Neural crest cell (in vitro differentiated cells): ENCODE measurements at regions not wholly inside any gene's neighbourhood (a gene's known extent, or its start where the extent isn't known, plus 50 kb on each side); places are given as distances from the start of the nearest gene placed in this dataset.

ENCODE experiments used
- DNase-seq: peaks from one replicate; pipeline ENCODE4 v3.0.0; 2021; ENCODE audit warnings: low read depth, mixed read lengths, low spot score
- H3K27ac Mint-ChIP-seq: one replicate; pipeline ENCODE4 v1.8.0; 2021; ENCODE audit warnings: mild to moderate bottlenecking, mixed read lengths; ENCODE audit not compliant: unreplicated experiment
- H3K27me3 Mint-ChIP-seq: 2 replicates; pipeline ENCODE4 v1.8.0; 2021; ENCODE audit warnings: low read depth, mild to moderate bottlenecking, mixed read lengths
- H3K36me3 Mint-ChIP-seq: 2 replicates; pipeline ENCODE4 v1.8.0; 2021; ENCODE audit warnings: low read depth, mild to moderate bottlenecking, mixed read lengths
- H3K4me1 Mint-ChIP-seq: 2 replicates; pipeline ENCODE4 v1.8.0; 2021; ENCODE audit warnings: mixed read lengths
- H3K4me3 Mint-ChIP-seq: one replicate; pipeline ENCODE4 v1.8.0; 2021; ENCODE audit warnings: mild to moderate bottlenecking, mixed read lengths
- H3K9me3 Mint-ChIP-seq: 2 replicates; pipeline ENCODE4 v1.8.0; 2021; ENCODE audit warnings: mixed read lengths
- CTCF ChIP-seq: fragments of 200-600 bp; sonication (generic); conservative IDR thresholded peaks from 2 replicates; pipeline ENCODE4 v1.5.0; 2021; ENCODE audit warnings: antibody characterized with exemption, mild to moderate bottlenecking

GRCh38 chr7:136359333-136359903 is 382.3 kb upstream of the MTPN start:
- no peak for DNase-seq
- no peaks in the 10 kb centered on the region for H3K27me3 Mint-ChIP-seq

GRCh38 chr7:136353287-136353686 is 376.1 kb upstream of the MTPN start:
- H3K4me3 Mint-ChIP-seq = no peak overlapping the region

More at GRCh38 chr7:136359333-136359903, 382.3 kb upstream of the MTPN start:
- Mint-ChIP-seq H3K36me3 (peaks cover 4% of the 10 kb centered on the region), H3K4me1 (no peaks in the 10 kb centered on the region), H3K27ac (no peak overlapping the region), H3K4me3 (no peak overlapping the region), H3K9me3 (peaks cover 7% of the 10 kb centered on the region)
- TF ChIP-seq CTCF = no peak

DNA sequence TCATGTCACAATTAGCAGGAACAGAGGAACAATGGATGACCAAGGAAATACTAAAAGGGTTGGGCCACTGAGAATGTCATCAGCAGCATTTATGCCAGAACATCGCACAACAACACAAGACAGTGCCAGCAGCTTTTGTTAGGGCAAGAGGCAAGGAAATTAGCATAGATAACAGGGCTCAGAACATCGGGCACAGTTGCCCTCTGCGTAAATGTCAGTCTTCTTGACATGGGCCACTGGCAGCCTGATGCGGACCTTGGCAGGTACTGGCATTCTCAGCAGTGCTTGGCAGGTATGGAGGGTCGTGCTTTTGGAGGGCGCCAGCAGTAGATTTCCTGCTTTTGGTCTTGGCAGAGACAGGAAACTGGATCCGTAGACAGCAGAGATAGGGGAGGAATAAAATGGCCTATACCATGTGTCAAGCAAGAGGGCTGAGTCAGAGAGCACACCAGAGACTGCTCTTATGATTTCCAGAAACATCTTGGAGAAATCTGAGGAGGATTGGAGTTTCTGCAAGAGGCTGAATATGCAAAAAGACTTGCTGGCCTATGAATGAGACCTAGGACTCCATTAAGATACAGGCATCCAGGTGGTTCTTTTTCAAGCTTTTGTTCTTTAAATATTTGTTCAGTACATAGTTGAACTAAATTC is 371.5 kb upstream of the MTPN start:
- Mint-ChIP-seq H3K27ac (no peak overlapping the region), H3K36me3 (no peaks in the 10 kb centered on the region), H3K4me1 (no peaks in the 10 kb centered on the region), H3K9me3 (no peaks in the 10 kb centered on the region), H3K4me3 (no peak overlapping the region), H3K27me3 (no peaks in the 10 kb centered on the region)
- TF ChIP-seq CTCF = no peak
- DNase-seq = no peak

More at GRCh38 chr7:136353287-136353686, 376.1 kb upstream of the MTPN start:
- no peak for TF ChIP-seq CTCF
- Mint-ChIP-seq H3K27ac (no peak overlapping the region), H3K36me3 (no peaks in the 10 kb centered on the region), H3K9me3 (no peaks in the 10 kb centered on the region), H3K4me1 (no peaks in the 10 kb centered on the region), H3K27me3 (no peaks in the 10 kb centered on the region)
- DNase-seq = no peak

GRCh38 chr7:136348142-136348541 is 371.0 kb upstream of the MTPN start:
- TF ChIP-seq CTCF = no peak
- Mint-ChIP-seq H3K4me1 (no peaks in the 10 kb centered on the region), H3K27ac (no peak overlapping the region), H3K27me3 (no peaks in the 10 kb centered on the region), H3K9me3 (no peaks in the 10 kb centered on the region), H3K4me3 (no peak overlapping the region), H3K36me3 (no peaks in the 10 kb centered on the region)
- DNase-seq = no peak

- TF ChIP-seq CTCF = no peak
- Mint-ChIP-seq H3K27ac (no peak overlapping the region), H3K4me1 (no peaks in the 10 kb centered on the region), H3K4me3 (no peak overlapping the region), H3K36me3 (no peaks in the 10 kb centered on the region), H3K9me3 (no peaks in the 10 kb centered on the region), H3K27me3 (no peaks in the 10 kb centered on the region)
- DNase-seq = no peak
Observed at GRCh38 chr7:136347488-136347887, 370.3 kb upstream of the MTPN start.
